ENCODE measurements at regions not wholly inside any gene's neighbourhood (a gene's known extent, or its start where the extent isn't known, plus 50 kb on each side); places are given as distances from the start of the nearest gene placed in this dataset.

DNA sequence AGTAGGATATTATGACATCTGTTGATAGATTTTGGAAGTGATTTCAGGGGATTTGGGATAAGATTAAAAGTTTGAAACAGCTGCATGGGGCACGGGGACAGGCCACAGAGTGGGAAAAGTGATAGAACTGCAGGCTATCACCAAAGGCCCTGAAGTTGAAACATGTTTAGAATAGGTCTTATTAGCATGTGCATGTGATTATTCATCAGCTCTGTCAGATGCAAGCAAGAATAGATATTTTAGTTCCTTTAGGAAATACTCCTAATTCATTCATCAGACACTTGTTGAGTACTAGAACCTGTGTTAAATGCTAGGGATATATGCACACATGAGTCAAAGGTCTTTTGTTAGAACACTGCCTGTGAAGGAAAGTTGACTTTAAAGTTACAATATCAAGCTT, 261.2 kb upstream of the MAN1A1 start:
- 84 to 92% (median 90%) methylated on average over 1 of the region's 1 CpG for WGBS, 4 donors
- no peaks in the 10 kb centered on the region for H3K9me3 ChIP-seq
- H3K4me3 ChIP-seq = no peak overlapping the region
- H3K4me1 ChIP-seq = no peaks in the 10 kb centered on the region
- no peak overlapping the region for H3K27ac ChIP-seq
- no peaks in the 10 kb centered on the region for H3K27me3 ChIP-seq
- ATAC-seq (no peak), DNase-seq (no peak)
- TF ChIP-seq POLR2A (IDR thresholded peaks at IDR 0.05) = no peak
- TF ChIP-seq, protein P1, sequence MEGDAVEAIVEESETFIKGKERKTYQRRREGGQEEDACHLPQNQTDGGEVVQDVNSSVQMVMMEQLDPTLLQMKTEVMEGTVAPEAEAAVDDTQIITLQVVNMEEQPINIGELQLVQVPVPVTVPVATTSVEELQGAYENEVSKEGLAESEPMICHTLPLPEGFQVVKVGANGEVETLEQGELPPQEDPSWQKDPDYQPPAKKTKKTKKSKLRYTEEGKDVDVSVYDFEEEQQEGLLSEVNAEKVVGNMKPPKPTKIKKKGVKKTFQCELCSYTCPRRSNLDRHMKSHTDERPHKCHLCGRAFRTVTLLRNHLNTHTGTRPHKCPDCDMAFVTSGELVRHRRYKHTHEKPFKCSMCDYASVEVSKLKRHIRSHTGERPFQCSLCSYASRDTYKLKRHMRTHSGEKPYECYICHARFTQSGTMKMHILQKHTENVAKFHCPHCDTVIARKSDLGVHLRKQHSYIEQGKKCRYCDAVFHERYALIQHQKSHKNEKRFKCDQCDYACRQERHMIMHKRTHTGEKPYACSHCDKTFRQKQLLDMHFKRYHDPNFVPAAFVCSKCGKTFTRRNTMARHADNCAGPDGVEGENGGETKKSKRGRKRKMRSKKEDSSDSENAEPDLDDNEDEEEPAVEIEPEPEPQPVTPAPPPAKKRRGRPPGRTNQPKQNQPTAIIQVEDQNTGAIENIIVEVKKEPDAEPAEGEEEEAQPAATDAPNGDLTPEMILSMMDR (IDR thresholded peaks at IDR 0.05) = no peak
- H3K36me3 ChIP-seq = no peaks in the 10 kb centered on the region
- intact Hi-C loops (cut with DNase I) = loop anchor here in 1 of 10 donors (10.0 kb wide), 1 partner anchor 226 kb away; no protein-coding TSS in a partner anchor

DNA sequence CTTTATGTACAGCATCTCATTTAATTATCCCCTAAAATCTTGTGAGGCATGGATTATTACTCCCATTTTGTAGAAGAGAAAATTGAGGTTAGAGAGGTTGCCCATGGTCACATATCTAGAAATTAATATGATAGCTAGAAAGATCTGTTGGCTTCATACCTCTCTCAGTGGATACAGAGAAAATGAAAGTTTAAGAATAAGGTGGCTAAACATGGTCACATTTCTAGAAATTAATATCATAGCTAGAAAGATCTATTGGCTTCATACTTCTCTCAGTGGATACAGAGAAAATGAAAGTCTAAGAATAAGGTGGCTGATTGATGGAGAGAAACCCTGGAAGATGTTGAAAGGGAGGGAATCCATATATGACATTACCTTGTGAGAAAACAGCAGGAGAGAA, 260.7 kb upstream of the MAN1A1 start:
- DNase-seq = no peak
- no peak for TF ChIP-seq POLR2A (IDR thresholded peaks at IDR 0.05)
- TF ChIP-seq, protein P1 (IDR thresholded peaks at IDR 0.05) = no peak
- Histone ChIP-seq H3K27ac (no peak overlapping the region), H3K9me3 (no peaks in the 10 kb centered on the region), H3K27me3 (no peaks in the 10 kb centered on the region), H3K4me1 (no peaks in the 10 kb centered on the region), H3K36me3 (no peaks in the 10 kb centered on the region), H3K4me3 (no peak overlapping the region)
- no peak for ATAC-seq
- intact Hi-C loops (cut with DNase I) = loop anchor here in 1 of 10 donors (10.0 kb wide), 1 partner anchor 225 kb away; no protein-coding TSS in a partner anchor

DNA sequence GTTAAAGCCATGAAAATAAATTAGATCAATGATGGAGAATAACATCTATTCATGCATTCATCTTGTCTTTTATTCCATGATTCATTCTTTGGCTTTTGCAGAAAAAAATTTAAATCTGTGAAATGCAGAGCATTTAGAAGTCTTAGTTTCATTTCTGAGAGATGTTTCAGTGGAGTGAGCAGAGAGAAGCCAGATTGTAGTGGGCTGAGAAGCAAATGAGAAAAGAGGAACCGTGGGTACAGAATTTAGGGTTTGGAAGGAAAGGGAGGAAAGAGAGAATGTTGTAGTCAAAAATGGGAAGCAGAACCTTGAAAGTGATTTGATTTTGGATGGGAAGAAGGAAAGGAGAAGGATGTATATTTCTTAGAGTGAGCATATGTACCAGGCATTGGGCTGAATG, 260.3 kb upstream of the MAN1A1 start:
- Histone ChIP-seq H3K4me1 (no peaks in the 10 kb centered on the region), H3K4me3 (no peak overlapping the region), H3K27me3 (no peaks in the 10 kb centered on the region), H3K27ac (no peak overlapping the region), H3K36me3 (no peaks in the 10 kb centered on the region), H3K9me3 (no peaks in the 10 kb centered on the region)
- ATAC-seq (no peak), DNase-seq (no peak)
- intact Hi-C loops (cut with DNase I) = loop anchor here in 1 of 10 donors (10.0 kb wide), 1 partner anchor 225 kb away; no protein-coding TSS in a partner anchor
- 74 to 95% (median 90%) methylated on average over 1 of the region's 1 CpG for WGBS, 4 donors
- TF ChIP-seq, protein P1 (IDR thresholded peaks at IDR 0.05) = no peak
- TF ChIP-seq POLR2A (IDR thresholded peaks at IDR 0.05) = no peak

DNA sequence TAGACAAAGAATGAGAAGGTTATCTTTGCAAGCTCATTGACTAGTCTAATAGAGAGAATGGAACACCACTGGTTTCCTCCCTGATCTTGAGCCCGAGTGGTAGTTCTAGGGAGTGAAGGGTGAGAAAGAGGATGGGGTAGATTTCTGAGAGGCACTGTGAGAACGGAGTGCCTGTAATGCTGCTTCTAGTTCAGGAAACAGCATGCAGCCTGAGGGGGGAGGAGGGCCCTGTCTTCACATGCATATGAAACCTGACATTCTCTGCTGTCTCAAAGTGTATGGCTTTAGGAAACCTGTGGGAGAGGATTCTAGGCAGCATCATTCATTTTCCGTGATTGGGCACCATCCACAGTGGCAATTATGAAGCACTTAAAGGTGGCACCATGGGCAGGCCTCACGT, 259.4 kb upstream of the MAN1A1 start:
- TF ChIP-seq, protein P1 (IDR thresholded peaks at IDR 0.05) = no peak
- TF ChIP-seq POLR2A (IDR thresholded peaks at IDR 0.05) = no peak
- no peak overlapping the region for H3K4me3 ChIP-seq
- H3K36me3 ChIP-seq = no peaks in the 10 kb centered on the region
- H3K27ac ChIP-seq = no peak overlapping the region
- H3K9me3 ChIP-seq = no peaks in the 10 kb centered on the region
- H3K4me1 ChIP-seq = no peaks in the 10 kb centered on the region
- DNase-seq (no peak), ATAC-seq (no peak)
- no peaks in the 10 kb centered on the region for H3K27me3 ChIP-seq
- intact Hi-C loops (cut with DNase I) = no loop called here
- WGBS, 4 donors = 79 to 83% (median 81%) methylated on average over 4 of the region's 4 CpGs

Data from heart left ventricle (tissue), 16 donors.